H54 (cell line): ENCODE measurements at regions not wholly inside any gene's neighbourhood (a gene's known extent, or its start where the extent isn't known, plus 50 kb on each side); places are given as distances from the start of the nearest gene placed in this dataset.

Experiments
- DNase-seq: peaks from one replicate; pipeline ENCODE4 v3.0.0; 2011; ENCODE audit warnings: low spot score, mixed read lengths; ENCODE audit not compliant: insufficient read length
- FAIRE-seq: peaks from 3 replicates; lab custom pipeline; 2011; peaks lifted over from hg19 to GRCh38; lab: Jason Lieb, UNC
- POLR2A ChIP-seq: IDR thresholded peaks from 2 replicates; pipeline ENCODE4 v1.6.1; 2011; ENCODE audit warnings: low read depth, mild to moderate bottlenecking, low read length

- peak; percentile 80 for FAIRE-seq
- peak; percentile 4 for DNase-seq
- no peak for TF ChIP-seq POLR2A
Measured at GRCh38 chr1:14320518-14320917, 278.0 kb upstream of the KAZN start.

- TF ChIP-seq POLR2A, result no peak
- DNase-seq, result no peak
- no peak for FAIRE-seq
Measured at GRCh38 chr1:14320986-14321385, 277.5 kb upstream of the KAZN start.

DNA sequence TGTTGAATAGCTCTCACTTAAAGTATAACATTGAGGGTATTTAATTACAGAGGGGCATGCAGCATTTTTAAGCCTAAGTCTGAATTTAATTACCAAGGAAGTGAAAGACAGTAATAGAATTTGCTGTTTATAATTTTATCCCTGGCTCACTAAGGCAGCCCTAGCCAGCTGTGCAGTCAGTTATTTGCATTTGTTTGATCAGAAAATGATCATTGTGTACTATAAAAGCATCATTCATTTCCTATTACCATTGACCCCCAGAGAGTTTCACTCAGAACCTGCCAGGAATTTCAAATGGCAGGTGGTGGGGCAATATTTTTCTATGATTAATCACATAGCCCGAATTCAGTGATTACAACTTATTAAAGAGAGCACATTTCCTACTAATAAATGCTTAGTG is 277.1 kb upstream of the KAZN start:
- FAIRE-seq (no peak), DNase-seq (no peak)
- TF ChIP-seq POLR2A, result no peak

DNA sequence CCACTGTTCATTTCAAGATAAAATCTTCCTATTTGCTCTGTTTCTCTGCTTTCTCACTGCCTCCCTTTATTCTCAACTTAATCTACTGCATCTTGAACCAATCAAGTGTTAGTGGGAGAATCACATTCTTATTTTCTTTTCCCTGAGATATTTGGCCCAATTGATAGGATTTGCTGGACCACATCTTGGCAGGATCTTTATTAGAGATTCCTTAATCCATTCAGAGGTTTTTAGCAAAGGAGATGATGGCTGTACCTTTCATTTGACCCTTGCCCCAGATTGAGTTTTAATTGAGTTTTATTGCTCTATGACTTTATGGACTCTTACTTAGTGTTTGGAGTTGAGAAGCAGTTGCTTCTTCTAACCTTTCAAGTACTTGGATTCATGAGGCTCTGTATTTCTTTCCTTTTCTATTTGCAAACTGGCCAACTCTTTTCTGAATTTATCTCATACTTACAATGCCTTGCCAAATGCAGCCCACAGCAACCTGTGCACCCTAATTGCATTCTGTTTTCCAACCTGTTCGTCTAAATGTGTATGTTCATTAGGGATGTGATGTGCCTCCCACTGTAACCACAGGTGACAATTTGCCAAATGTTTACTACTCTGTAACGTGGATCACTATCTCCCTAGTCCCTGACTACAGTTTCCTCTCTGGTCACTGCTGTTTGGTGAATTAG is 274.8 kb upstream of the KAZN start:
- DNase-seq (no peak), FAIRE-seq (no peak)
- TF ChIP-seq POLR2A, result no peak

- no peak for DNase-seq
- no peak for TF ChIP-seq POLR2A
- no peak for FAIRE-seq
Measured at GRCh38 chr1:14324248-14324630, 274.2 kb upstream of the KAZN start.

DNA sequence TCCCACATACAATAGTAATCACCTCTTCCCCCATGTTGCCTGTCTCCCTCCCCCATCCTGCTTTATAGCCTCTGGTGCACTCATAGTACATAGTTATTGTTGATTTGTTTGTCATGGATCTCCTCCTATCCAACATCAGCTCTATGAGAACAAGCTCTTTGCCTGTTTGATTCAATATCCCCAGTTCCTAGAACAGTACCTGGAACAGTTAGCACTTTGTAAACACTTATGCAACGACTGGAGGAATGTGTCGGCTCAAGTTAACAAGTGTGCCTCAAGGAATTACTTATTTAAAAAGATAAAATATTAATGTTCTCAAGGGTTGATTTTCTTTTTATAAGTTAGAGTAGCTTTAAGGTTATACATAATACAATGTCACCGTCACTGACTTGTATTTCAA is 271.6 kb upstream of the KAZN start:
- FAIRE-seq (no peak), DNase-seq (no peak)
- TF ChIP-seq POLR2A, result no peak

GRCh38 chr1:14328685-14329084 is 269.8 kb upstream of the KAZN start:
- no peak for DNase-seq
- no peak for TF ChIP-seq POLR2A
- no peak for FAIRE-seq

- DNase-seq, result no peak
- no peak for TF ChIP-seq POLR2A
- no peak for FAIRE-seq
Measured at GRCh38 chr1:14332158-14332557, 266.3 kb upstream of the KAZN start.

GRCh38 chr1:14334336-14335176 is 263.9 kb upstream of the KAZN start:
- no peak for TF ChIP-seq POLR2A
- FAIRE-seq (no peak), DNase-seq (no peak)

GRCh38 chr1:14338509-14338908 is 260.0 kb upstream of the KAZN start:
- DNase-seq (no peak), FAIRE-seq (no peak)
- no peak for TF ChIP-seq POLR2A

DNA sequence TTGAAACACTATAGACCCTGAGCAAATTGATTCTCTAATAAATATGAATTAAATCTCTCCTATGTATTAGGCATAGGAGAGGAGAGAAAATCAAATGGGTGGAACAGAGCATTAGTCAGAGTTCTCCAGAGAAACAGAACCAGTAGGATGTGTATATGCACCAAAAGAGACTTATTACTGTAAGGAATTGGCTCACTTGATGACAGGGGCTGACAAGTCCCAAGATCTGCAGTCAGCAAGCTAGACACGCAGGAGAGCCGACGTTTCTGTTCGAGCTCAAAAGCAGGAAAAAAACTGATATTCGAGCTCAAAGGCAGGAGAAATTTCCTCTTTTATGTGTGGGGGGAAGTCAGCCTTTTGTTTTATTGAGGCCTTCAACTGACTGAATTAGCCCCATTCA is 259.2 kb upstream of the KAZN start:
- no peak for DNase-seq
- FAIRE-seq, result no peak
- no peak for TF ChIP-seq POLR2A

GRCh38 chr1:14340002-14340785 is 258.3 kb upstream of the KAZN start:
- no peak for TF ChIP-seq POLR2A
- DNase-seq (no peak), FAIRE-seq (no peak)

DNA sequence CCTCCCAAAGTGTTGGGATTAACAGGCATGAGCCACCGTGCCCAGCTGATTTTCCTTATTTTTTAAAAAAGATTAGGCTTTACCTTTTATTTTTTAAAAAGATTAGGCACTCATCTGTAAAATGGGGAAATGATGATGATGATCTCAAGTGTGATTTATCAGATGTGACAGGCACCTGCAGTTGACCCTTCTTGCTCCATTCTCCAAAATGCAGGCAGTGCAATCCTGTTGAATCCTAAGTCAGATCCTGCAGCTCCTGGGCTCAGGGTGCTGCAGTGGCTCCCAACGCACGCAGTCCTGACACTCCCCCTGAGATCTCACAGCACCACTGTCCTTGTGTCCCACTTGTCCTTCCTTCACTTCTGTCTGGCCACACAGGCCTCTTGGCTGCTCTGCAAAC is 257.3 kb upstream of the KAZN start:
- no peak for FAIRE-seq
- DNase-seq, result no peak
- no peak for TF ChIP-seq POLR2A

GRCh38 chr1:14345946-14346550 is 252.4 kb upstream of the KAZN start:
- DNase-seq, result peak; percentile 30
- FAIRE-seq, result peak; percentile 78
- TF ChIP-seq POLR2A, result no peak
